ENCODE measurements at regions not wholly inside any gene's neighbourhood (a gene's known extent, or its start where the extent isn't known, plus 50 kb on each side); places are given as distances from the start of the nearest gene placed in this dataset.

GRCh38 chr6:147126618-147127022 lies 77.6 kb upstream of the STXBP5 start:
- TF ChIP-seq CTCF (IDR thresholded peaks at IDR 0.05; ENCODE audit: low read depth, low read length, missing input control): no peak
- TF ChIP-seq, protein P1, sequence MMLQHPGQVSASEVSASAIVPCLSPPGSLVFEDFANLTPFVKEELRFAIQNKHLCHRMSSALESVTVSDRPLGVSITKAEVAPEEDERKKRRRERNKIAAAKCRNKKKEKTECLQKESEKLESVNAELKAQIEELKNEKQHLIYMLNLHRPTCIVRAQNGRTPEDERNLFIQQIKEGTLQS (IDR thresholded peaks at IDR 0.05): no peak
- TF ChIP-seq TAF1 (conservative IDR thresholded peaks at IDR 0.05): no peak
- TF ChIP-seq, protein P2, sequence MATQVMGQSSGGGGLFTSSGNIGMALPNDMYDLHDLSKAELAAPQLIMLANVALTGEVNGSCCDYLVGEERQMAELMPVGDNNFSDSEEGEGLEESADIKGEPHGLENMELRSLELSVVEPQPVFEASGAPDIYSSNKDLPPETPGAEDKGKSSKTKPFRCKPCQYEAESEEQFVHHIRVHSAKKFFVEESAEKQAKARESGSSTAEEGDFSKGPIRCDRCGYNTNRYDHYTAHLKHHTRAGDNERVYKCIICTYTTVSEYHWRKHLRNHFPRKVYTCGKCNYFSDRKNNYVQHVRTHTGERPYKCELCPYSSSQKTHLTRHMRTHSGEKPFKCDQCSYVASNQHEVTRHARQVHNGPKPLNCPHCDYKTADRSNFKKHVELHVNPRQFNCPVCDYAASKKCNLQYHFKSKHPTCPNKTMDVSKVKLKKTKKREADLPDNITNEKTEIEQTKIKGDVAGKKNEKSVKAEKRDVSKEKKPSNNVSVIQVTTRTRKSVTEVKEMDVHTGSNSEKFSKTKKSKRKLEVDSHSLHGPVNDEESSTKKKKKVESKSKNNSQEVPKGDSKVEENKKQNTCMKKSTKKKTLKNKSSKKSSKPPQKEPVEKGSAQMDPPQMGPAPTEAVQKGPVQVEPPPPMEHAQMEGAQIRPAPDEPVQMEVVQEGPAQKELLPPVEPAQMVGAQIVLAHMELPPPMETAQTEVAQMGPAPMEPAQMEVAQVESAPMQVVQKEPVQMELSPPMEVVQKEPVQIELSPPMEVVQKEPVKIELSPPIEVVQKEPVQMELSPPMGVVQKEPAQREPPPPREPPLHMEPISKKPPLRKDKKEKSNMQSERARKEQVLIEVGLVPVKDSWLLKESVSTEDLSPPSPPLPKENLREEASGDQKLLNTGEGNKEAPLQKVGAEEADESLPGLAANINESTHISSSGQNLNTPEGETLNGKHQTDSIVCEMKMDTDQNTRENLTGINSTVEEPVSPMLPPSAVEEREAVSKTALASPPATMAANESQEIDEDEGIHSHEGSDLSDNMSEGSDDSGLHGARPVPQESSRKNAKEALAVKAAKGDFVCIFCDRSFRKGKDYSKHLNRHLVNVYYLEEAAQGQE (IDR thresholded peaks at IDR 0.05): no peak
- no peak for TF ChIP-seq GABPA (IDR thresholded peaks at IDR 0.05 in 1 of 2, conservative IDR thresholded peaks at IDR 0.05 in 1 of 2)
- no peak for TF ChIP-seq RAD21 (IDR thresholded peaks at IDR 0.05)
